Upper lobe of left lung (tissue), 6 donors: ENCODE measurements at regions not wholly inside any gene's neighbourhood (a gene's known extent, or its start where the extent isn't known, plus 50 kb on each side); places are given as distances from the start of the nearest gene placed in this dataset.

Source experiments
- ATAC-seq, 2 donors: fragments of 200-7000 bp; cut with Tn5 transposase; one replicate each; pipeline ENCODE4 v1.9.1; 2022; ENCODE audit warnings: mild to moderate bottlenecking in 2 of 2, moderate library complexity in 2 of 2; ENCODE audit not compliant: low FRiP score in 2 of 2
- DNase-seq, 2 donors: peaks; one replicate each; pipeline ENCODE4 v3.0.0-alpha.2; 2019 to 2020
- H3K27ac ChIP-seq, 4 donors: fragments of 200-600 bp; sonication (generic); one replicate each; pipeline ENCODE4 v1.5.1; 2016 to 2019
- H3K27me3 ChIP-seq, 4 donors: fragments of 200-600 bp; sonication (generic); one replicate each; pipeline ENCODE4 v1.5.1; 2017 to 2019
- H3K36me3 ChIP-seq, 4 donors: fragments of 200-600 bp; sonication (generic); one replicate each; pipeline ENCODE4 v1.5.1; 2016 to 2019
- H3K4me1 ChIP-seq, 4 donors: fragments of 200-600 bp; sonication (generic); one replicate each; pipeline ENCODE4 v1.5.1; 2018 to 2019
- H3K4me3 ChIP-seq, 4 donors: fragments of 200-600 bp; sonication (generic); one replicate each; pipeline ENCODE4 v1.5.1; 2017 to 2019; ENCODE audit warnings: mild to moderate bottlenecking in 2 of 4, moderate library complexity in 1 of 4
- H3K9me3 ChIP-seq, 4 donors: fragments of 200-600 bp; sonication (generic); one replicate each; pipeline ENCODE4 v1.5.1; 2018 to 2019
- CTCF ChIP-seq, 6 experiments: fragments of 450-650 bp in 4 of 6; fragments of 200-600 bp in 2 of 6; sonication (generic) in 2 of 6; IDR thresholded peaks; one replicate each; pipeline ENCODE4 v1.5.1; 2016 to 2019; ENCODE audit warnings: antibody characterized with exemption in 6 of 6
- EP300 ChIP-seq, 4 donors: sonication (generic); formaldehyde crosslinking; IDR thresholded peaks; one replicate each; pipeline ENCODE4 v1.5.1; 2017; ENCODE audit warnings: antibody characterized with exemption in 4 of 4, control low read depth in 2 of 4
- POLR2A ChIP-seq, 4 donors: fragments of 450-650 bp; IDR thresholded peaks; one replicate each; pipeline ENCODE4 v1.5.1; 2016 to 2017; ENCODE audit warnings: antibody characterized with exemption in 4 of 4, mild to moderate bottlenecking in 2 of 4
- POLR2AphosphoS5 ChIP-seq, 2 donors: sonication (generic); formaldehyde crosslinking; IDR thresholded peaks; one replicate each; pipeline ENCODE4 v1.5.1; 2017; ENCODE audit warnings: antibody characterized with exemption in 2 of 2
- WGBS, 2 donors: methylation state at CpG; one replicate each; pipeline ENCODE4 v1.1.5; 2017 to 2018; 5-methylcytosine and 5-hydroxymethylcytosine counted together
- donor health status: DM: no; HTN: no; CAD: no; lungs with moderate emphysema.
- donor health status: DM: no; HTN: yes; CAD: no; lungs with severe emphysema.

- no peaks in the 10 kb centered on the region for H3K27me3 ChIP-seq
- H3K27ac ChIP-seq = no peak overlapping the region
- no peaks in the 10 kb centered on the region for H3K9me3 ChIP-seq
- ATAC-seq = no peak
- no peaks in the 10 kb centered on the region for H3K4me1 ChIP-seq
- no peak overlapping the region for H3K4me3 ChIP-seq
- TF ChIP-seq CTCF (IDR thresholded peaks at IDR 0.05) (no peak), POLR2AphosphoS5 (IDR thresholded peaks at IDR 0.05) (no peak), POLR2A (IDR thresholded peaks at IDR 0.05) (no peak), EP300 (IDR thresholded peaks at IDR 0.05) (no peak)
- no peaks in the 10 kb centered on the region for H3K36me3 ChIP-seq
- no peak for DNase-seq
Observed at GRCh38 chr5:25764733-25765132, 1120.0 kb upstream of the CDH10 start.

- no peaks in the 10 kb centered on the region for H3K27me3 ChIP-seq
- no peaks in the 10 kb centered on the region for H3K9me3 ChIP-seq
- no peak overlapping the region for H3K4me3 ChIP-seq
- no peak for ATAC-seq
- no peaks in the 10 kb centered on the region for H3K4me1 ChIP-seq
- DNase-seq = no peak
- TF ChIP-seq POLR2A (IDR thresholded peaks at IDR 0.05) (no peak), POLR2AphosphoS5 (IDR thresholded peaks at IDR 0.05) (no peak), EP300 (IDR thresholded peaks at IDR 0.05) (no peak), CTCF (IDR thresholded peaks at IDR 0.05) (no peak)
- no peak overlapping the region for H3K27ac ChIP-seq
- H3K36me3 ChIP-seq = no peaks in the 10 kb centered on the region
- WGBS, 2 donors = 16 to 36% methylated on average over 3 of the region's 3 CpGs
Observed at GRCh38 chr5:25763781-25764180, 1119.0 kb upstream of the CDH10 start.

- H3K27me3 ChIP-seq = no peaks in the 10 kb centered on the region
- 46 to 57% methylated on average over 3 of the region's 3 CpGs for WGBS, 2 donors
- H3K27ac ChIP-seq = no peak overlapping the region
- DNase-seq = no peak
- H3K36me3 ChIP-seq = no peaks in the 10 kb centered on the region
- H3K4me1 ChIP-seq = no peaks in the 10 kb centered on the region
- peaks cover 0 to 10% (median 0%) of the 10 kb centered on the region in 4 donors for H3K9me3 ChIP-seq
- no peak for ATAC-seq
- TF ChIP-seq CTCF (IDR thresholded peaks at IDR 0.05) (no peak), POLR2A (IDR thresholded peaks at IDR 0.05) (no peak), EP300 (IDR thresholded peaks at IDR 0.05) (no peak), POLR2AphosphoS5 (IDR thresholded peaks at IDR 0.05) (no peak)
- no peak overlapping the region for H3K4me3 ChIP-seq
Observed at GRCh38 chr5:25754895-25755294, 1110.1 kb upstream of the CDH10 start.

GRCh38 chr5:25744908-25745307 lies 1100.1 kb upstream of the CDH10 start:
- H3K27me3 ChIP-seq = no peaks in the 10 kb centered on the region
- 37 to 44% methylated on average over 4 of the region's 4 CpGs for WGBS, 2 donors
- H3K36me3 ChIP-seq = no peaks in the 10 kb centered on the region
- H3K9me3 ChIP-seq = no peaks in the 10 kb centered on the region
- no peak overlapping the region for H3K27ac ChIP-seq
- DNase-seq = no peak
- TF ChIP-seq POLR2AphosphoS5 (IDR thresholded peaks at IDR 0.05) = no peak
- no peak for TF ChIP-seq EP300 (IDR thresholded peaks at IDR 0.05)
- no peak for TF ChIP-seq CTCF (IDR thresholded peaks at IDR 0.05)
- no peak for TF ChIP-seq POLR2A (IDR thresholded peaks at IDR 0.05)
- no peak overlapping the region for H3K4me3 ChIP-seq
- no peak for ATAC-seq
- H3K4me1 ChIP-seq = no peaks in the 10 kb centered on the region

- TF ChIP-seq POLR2AphosphoS5 (IDR thresholded peaks at IDR 0.05) (no peak), CTCF (IDR thresholded peaks at IDR 0.05) (no peak), EP300 (IDR thresholded peaks at IDR 0.05) (no peak), POLR2A (IDR thresholded peaks at IDR 0.05) (no peak)
- no peak overlapping the region for H3K27ac ChIP-seq
- DNase-seq (no peak), ATAC-seq (no peak)
- no peak overlapping the region for H3K4me3 ChIP-seq
- WGBS, 2 donors = 87 to 90% methylated on average over 1 of the region's 1 CpG
- no peaks in the 10 kb centered on the region for H3K9me3 ChIP-seq
- H3K4me1 ChIP-seq = no peaks in the 10 kb centered on the region
- no peaks in the 10 kb centered on the region for H3K27me3 ChIP-seq
- H3K36me3 ChIP-seq = no peaks in the 10 kb centered on the region
Observed at GRCh38 chr5:25716680-25717079, 1071.9 kb upstream of the CDH10 start.
